ENCODE measurements at regions not wholly inside any gene's neighbourhood (a gene's known extent, or its start where the extent isn't known, plus 50 kb on each side); places are given as distances from the start of the nearest gene placed in this dataset.

- Histone ChIP-seq H3K9ac (ENCODE audit: low read length) (no peak overlapping the region), H3K27me3 (replicated peaks; ENCODE audit: control insufficient read depth, insufficient read depth, low read length) (no peaks in the 10 kb centered on the region), H3K4me1 (ENCODE audit: control insufficient read depth, insufficient read depth, low read length) (no peaks in the 10 kb centered on the region), H3K36me3 (ENCODE audit: control insufficient read depth, insufficient read depth, low read length, severe bottlenecking) (no peaks in the 10 kb centered on the region), H3K9me3 (ENCODE audit: control insufficient read depth, low read length) (peaks cover 5% of the 10 kb centered on the region), H3K4me3 (ENCODE audit: low read length) (no peak overlapping the region)
- DNase-seq (ENCODE audit: low read depth): no peak
Observed at GRCh38 chr18:37674570-37674969, 109.0 kb upstream of the CELF4 start.

GRCh38 chr18:37673671-37674070 lies 108.1 kb upstream of the CELF4 start:
- peaks cover 5% of the 10 kb centered on the region for H3K9me3 ChIP-seq (ENCODE audit: control insufficient read depth, low read length)
- H3K27me3 ChIP-seq (replicated peaks; ENCODE audit: control insufficient read depth, insufficient read depth, low read length): no peaks in the 10 kb centered on the region
- H3K9ac ChIP-seq (ENCODE audit: low read length): no peak overlapping the region
- no peak for DNase-seq (ENCODE audit: low read depth)
- H3K36me3 ChIP-seq (ENCODE audit: control insufficient read depth, insufficient read depth, low read length, severe bottlenecking): no peaks in the 10 kb centered on the region
- no peak overlapping the region for H3K4me3 ChIP-seq (ENCODE audit: low read length)
- H3K4me1 ChIP-seq (ENCODE audit: control insufficient read depth, insufficient read depth, low read length): no peaks in the 10 kb centered on the region

GRCh38 chr18:37672932-37673595 lies 107.5 kb upstream of the CELF4 start:
- Histone ChIP-seq H3K9ac (ENCODE audit: low read length) (no peak overlapping the region), H3K36me3 (ENCODE audit: control insufficient read depth, insufficient read depth, low read length, severe bottlenecking) (no peaks in the 10 kb centered on the region), H3K9me3 (ENCODE audit: control insufficient read depth, low read length) (peaks cover 5% of the 10 kb centered on the region), H3K27me3 (replicated peaks; ENCODE audit: control insufficient read depth, insufficient read depth, low read length) (no peaks in the 10 kb centered on the region), H3K4me3 (ENCODE audit: low read length) (no peak overlapping the region), H3K4me1 (ENCODE audit: control insufficient read depth, insufficient read depth, low read length) (no peaks in the 10 kb centered on the region)
- DNase-seq (ENCODE audit: low read depth): no peak

GRCh38 chr18:37672001-37672400 lies 106.4 kb upstream of the CELF4 start:
- H3K4me3 ChIP-seq (ENCODE audit: low read length): no peak overlapping the region
- no peaks in the 10 kb centered on the region for H3K36me3 ChIP-seq (ENCODE audit: control insufficient read depth, insufficient read depth, low read length, severe bottlenecking)
- H3K27me3 ChIP-seq (replicated peaks; ENCODE audit: control insufficient read depth, insufficient read depth, low read length): no peaks in the 10 kb centered on the region
- H3K4me1 ChIP-seq (ENCODE audit: control insufficient read depth, insufficient read depth, low read length): no peaks in the 10 kb centered on the region
- H3K9ac ChIP-seq (ENCODE audit: low read length): no peak overlapping the region
- no peak for DNase-seq (ENCODE audit: low read depth)
- H3K9me3 ChIP-seq (ENCODE audit: control insufficient read depth, low read length): peaks cover 5% of the 10 kb centered on the region

- Histone ChIP-seq H3K36me3 (ENCODE audit: control insufficient read depth, insufficient read depth, low read length, severe bottlenecking) (no peaks in the 10 kb centered on the region), H3K4me3 (ENCODE audit: low read length) (no peak overlapping the region), H3K27me3 (replicated peaks; ENCODE audit: control insufficient read depth, insufficient read depth, low read length) (no peaks in the 10 kb centered on the region), H3K9me3 (ENCODE audit: control insufficient read depth, low read length) (peaks cover 5% of the 10 kb centered on the region), H3K9ac (ENCODE audit: low read length) (no peak overlapping the region), H3K4me1 (ENCODE audit: control insufficient read depth, insufficient read depth, low read length) (no peaks in the 10 kb centered on the region)
- no peak for DNase-seq (ENCODE audit: low read depth)
Observed at GRCh38 chr18:37671530-37671929, 105.9 kb upstream of the CELF4 start.

- Histone ChIP-seq H3K9ac (ENCODE audit: low read length) (no peak overlapping the region), H3K4me3 (ENCODE audit: low read length) (no peak overlapping the region), H3K9me3 (ENCODE audit: control insufficient read depth, low read length) (peaks cover 3% of the 10 kb centered on the region), H3K27me3 (replicated peaks; ENCODE audit: control insufficient read depth, insufficient read depth, low read length) (no peaks in the 10 kb centered on the region), H3K4me1 (ENCODE audit: control insufficient read depth, insufficient read depth, low read length) (no peaks in the 10 kb centered on the region), H3K36me3 (ENCODE audit: control insufficient read depth, insufficient read depth, low read length, severe bottlenecking) (no peaks in the 10 kb centered on the region)
- no peak for DNase-seq (ENCODE audit: low read depth)
Observed at GRCh38 chr18:37671119-37671518, 105.5 kb upstream of the CELF4 start.

GRCh38 chr18:37669991-37670534 lies 104.5 kb upstream of the CELF4 start:
- DNase-seq (ENCODE audit: low read depth): no peak
- H3K9ac ChIP-seq (ENCODE audit: low read length): no peak overlapping the region
- H3K27me3 ChIP-seq (replicated peaks; ENCODE audit: control insufficient read depth, insufficient read depth, low read length): no peaks in the 10 kb centered on the region
- H3K4me3 ChIP-seq (ENCODE audit: low read length): no peak overlapping the region
- H3K36me3 ChIP-seq (ENCODE audit: control insufficient read depth, insufficient read depth, low read length, severe bottlenecking): no peaks in the 10 kb centered on the region
- no peaks in the 10 kb centered on the region for H3K4me1 ChIP-seq (ENCODE audit: control insufficient read depth, insufficient read depth, low read length)
- no peaks in the 10 kb centered on the region for H3K9me3 ChIP-seq (ENCODE audit: control insufficient read depth, low read length)

GRCh38 chr18:37668971-37669747 lies 103.6 kb upstream of the CELF4 start:
- Histone ChIP-seq H3K9ac (ENCODE audit: low read length) (no peak overlapping the region), H3K9me3 (ENCODE audit: control insufficient read depth, low read length) (no peaks in the 10 kb centered on the region), H3K4me3 (ENCODE audit: low read length) (no peak overlapping the region), H3K27me3 (replicated peaks; ENCODE audit: control insufficient read depth, insufficient read depth, low read length) (no peaks in the 10 kb centered on the region), H3K4me1 (ENCODE audit: control insufficient read depth, insufficient read depth, low read length) (no peaks in the 10 kb centered on the region), H3K36me3 (ENCODE audit: control insufficient read depth, insufficient read depth, low read length, severe bottlenecking) (no peaks in the 10 kb centered on the region)
- DNase-seq (ENCODE audit: low read depth): no peak

- no peak for DNase-seq (ENCODE audit: low read depth)
- Histone ChIP-seq H3K4me3 (ENCODE audit: low read length) (no peak overlapping the region), H3K4me1 (ENCODE audit: control insufficient read depth, insufficient read depth, low read length) (no peaks in the 10 kb centered on the region)
Observed at GRCh38 chr18:37667836-37668235, 102.2 kb upstream of the CELF4 start.

GRCh38 chr18:37666991-37667390 lies 101.4 kb upstream of the CELF4 start:
- H3K9me3 ChIP-seq (ENCODE audit: control insufficient read depth, low read length): no peaks in the 10 kb centered on the region
- H3K9ac ChIP-seq (ENCODE audit: low read length): no peak overlapping the region
- no peaks in the 10 kb centered on the region for H3K4me1 ChIP-seq (ENCODE audit: control insufficient read depth, insufficient read depth, low read length)
- H3K4me3 ChIP-seq (ENCODE audit: low read length): no peak overlapping the region
- H3K36me3 ChIP-seq (ENCODE audit: control insufficient read depth, insufficient read depth, low read length, severe bottlenecking): no peaks in the 10 kb centered on the region
- no peaks in the 10 kb centered on the region for H3K27me3 ChIP-seq (replicated peaks; ENCODE audit: control insufficient read depth, insufficient read depth, low read length)
- no peak for DNase-seq (ENCODE audit: low read depth)

More at GRCh38 chr18:37667836-37668235, 102.2 kb upstream of the CELF4 start:
- H3K27me3 ChIP-seq (replicated peaks; ENCODE audit: control insufficient read depth, insufficient read depth, low read length): no peaks in the 10 kb centered on the region
- no peaks in the 10 kb centered on the region for H3K9me3 ChIP-seq (ENCODE audit: control insufficient read depth, low read length)
- H3K9ac ChIP-seq (ENCODE audit: low read length): no peak overlapping the region
- no peaks in the 10 kb centered on the region for H3K36me3 ChIP-seq (ENCODE audit: control insufficient read depth, insufficient read depth, low read length, severe bottlenecking)

- Histone ChIP-seq H3K9ac (ENCODE audit: low read length) (no peak overlapping the region), H3K4me1 (ENCODE audit: control insufficient read depth, insufficient read depth, low read length) (no peaks in the 10 kb centered on the region), H3K36me3 (ENCODE audit: control insufficient read depth, insufficient read depth, low read length, severe bottlenecking) (no peaks in the 10 kb centered on the region), H3K4me3 (ENCODE audit: low read length) (no peak overlapping the region), H3K27me3 (replicated peaks; ENCODE audit: control insufficient read depth, insufficient read depth, low read length) (no peaks in the 10 kb centered on the region), H3K9me3 (ENCODE audit: control insufficient read depth, low read length) (no peaks in the 10 kb centered on the region)
- DNase-seq (ENCODE audit: low read depth): no peak
Observed at GRCh38 chr18:37666451-37666850, 100.9 kb upstream of the CELF4 start.
